T-helper 17 cell (primary cell): ENCODE measurements at regions not wholly inside any gene's neighbourhood (a gene's known extent, or its start where the extent isn't known, plus 50 kb on each side); places are given as distances from the start of the nearest gene placed in this dataset.
"Not testable (repeated sequence)": the region's sequence is repeated elsewhere in the genome, so short reads cannot be mapped to it uniquely, and the experiment has no call there.

Experiments used
- ATAC-seq: fragments of 150-1000 bp; cut with Tn5 transposase; 2 replicates; pipeline ENCODE4 v1.10.0; 2021; ENCODE audit warnings: mild to moderate bottlenecking, moderate library complexity
- DNase-seq, 3 donors: peaks; one replicate each; pipeline versions ENCODE4 v3.0.0 to v3.0.0-alpha.2; 2020 to 2021
- H3K9me3 ChIP-seq: one replicate; pipeline ENCODE4 v1.7.0; 2013; ENCODE audit warnings: low read length, mild to moderate bottlenecking; ENCODE audit not compliant: control insufficient read depth, poor library complexity, severe bottlenecking
- H3K27ac Mint-ChIP-seq: one replicate; pipeline ENCODE4 v1.8.0; 2022; ENCODE audit warnings: mild to moderate bottlenecking, moderate library complexity, mixed read lengths
- H3K27me3 Mint-ChIP-seq: one replicate; pipeline ENCODE4 v1.8.0; 2022; ENCODE audit warnings: mixed read lengths
- H3K36me3 Mint-ChIP-seq: one replicate; pipeline ENCODE4 v1.8.0; 2022; ENCODE audit warnings: low read depth, mixed read lengths
- H3K4me1 Mint-ChIP-seq: one replicate; pipeline ENCODE4 v1.8.0; 2022; ENCODE audit warnings: mild to moderate bottlenecking, mixed read lengths
- H3K4me3 Mint-ChIP-seq: one replicate; pipeline ENCODE4 v1.8.0; 2022; ENCODE audit warnings: mild to moderate bottlenecking, moderate library complexity, mixed read lengths

- Mint-ChIP-seq H3K27ac (no peak overlapping the region), H3K4me1 (no peaks in the 10 kb centered on the region), H3K4me3 (no peak overlapping the region), H3K36me3 (no peaks in the 10 kb centered on the region), H3K27me3 (no peaks in the 10 kb centered on the region)
- ATAC-seq (no peak), DNase-seq (no peak)
- H3K9me3 ChIP-seq: no peaks in the 10 kb centered on the region
These were observed 131.6 kb upstream of the TAS2R1 start for GRCh38 chr5:9761706-9762105.

- H3K36me3 Mint-ChIP-seq, H3K4me3 Mint-ChIP-seq, H3K4me1 Mint-ChIP-seq, H3K27ac Mint-ChIP-seq, H3K9me3 ChIP-seq, DNase-seq, ATAC-seq, H3K27me3 Mint-ChIP-seq: not testable (repeated sequence)
These were observed 122.5 kb upstream of the TAS2R1 start for GRCh38 chr5:9752670-9753069.

- Mint-ChIP-seq H3K36me3 (no peaks in the 10 kb centered on the region), H3K4me1 (no peaks in the 10 kb centered on the region), H3K27ac (no peak overlapping the region), H3K4me3 (no peak overlapping the region), H3K27me3 (no peaks in the 10 kb centered on the region)
- ATAC-seq (no peak), DNase-seq (no peak)
- peaks cover 4% of the 10 kb centered on the region for H3K9me3 ChIP-seq
These were observed 113.4 kb upstream of the TAS2R1 start for GRCh38 chr5:9743507-9743906.

- H3K4me3 Mint-ChIP-seq: no peak overlapping the region
- DNase-seq: no peak
- H3K36me3 Mint-ChIP-seq: no peaks in the 10 kb centered on the region
- no peaks in the 10 kb centered on the region for H3K27me3 Mint-ChIP-seq
- ATAC-seq: no peak
- no peak overlapping the region for H3K27ac Mint-ChIP-seq
- peaks cover 4% of the 10 kb centered on the region for H3K9me3 ChIP-seq
- no peaks in the 10 kb centered on the region for H3K4me1 Mint-ChIP-seq
These were observed 112.7 kb upstream of the TAS2R1 start for GRCh38 chr5:9742848-9743247.

- no peak for DNase-seq
- Mint-ChIP-seq H3K27ac (no peak overlapping the region), H3K27me3 (no peaks in the 10 kb centered on the region), H3K4me1 (no peaks in the 10 kb centered on the region), H3K36me3 (no peaks in the 10 kb centered on the region), H3K4me3 (no peak overlapping the region)
- peaks cover 4% of the 10 kb centered on the region for H3K9me3 ChIP-seq
- no peak for ATAC-seq
These were observed 109.0 kb upstream of the TAS2R1 start for GRCh38 chr5:9739135-9739534.

GRCh38 chr5:9737265-9737664, 107.1 kb upstream of the TAS2R1 start:
- H3K4me1 Mint-ChIP-seq: no peaks in the 10 kb centered on the region
- H3K27me3 Mint-ChIP-seq: no peaks in the 10 kb centered on the region
- H3K4me3 Mint-ChIP-seq: no peak overlapping the region
- no peaks in the 10 kb centered on the region for H3K9me3 ChIP-seq
- no peaks in the 10 kb centered on the region for H3K36me3 Mint-ChIP-seq
- H3K27ac Mint-ChIP-seq: no peak overlapping the region
- no peak for DNase-seq
- no peak for ATAC-seq

GRCh38 chr5:9733486-9733885, 103.3 kb upstream of the TAS2R1 start:
- Mint-ChIP-seq H3K4me3 (no peak overlapping the region), H3K36me3 (no peaks in the 10 kb centered on the region), H3K27ac (no peak overlapping the region), H3K4me1 (no peaks in the 10 kb centered on the region), H3K27me3 (no peaks in the 10 kb centered on the region)
- ATAC-seq (no peak), DNase-seq (no peak)
- H3K9me3 ChIP-seq: no peaks in the 10 kb centered on the region

GRCh38 chr5:9731159-9731558, 101.0 kb upstream of the TAS2R1 start:
- no peaks in the 10 kb centered on the region for H3K4me1 Mint-ChIP-seq
- no peak for ATAC-seq

GRCh38 chr5:9728261-9728660, 98.1 kb upstream of the TAS2R1 start:
- no peak for ATAC-seq
- Mint-ChIP-seq H3K27ac (no peak overlapping the region), H3K4me3 (no peak overlapping the region), H3K4me1 (no peaks in the 10 kb centered on the region), H3K36me3 (no peaks in the 10 kb centered on the region), H3K27me3 (no peaks in the 10 kb centered on the region)
- no peaks in the 10 kb centered on the region for H3K9me3 ChIP-seq
- no peak for DNase-seq

More at GRCh38 chr5:9731159-9731558, 101.0 kb upstream of the TAS2R1 start:
- DNase-seq: no peak
- Mint-ChIP-seq H3K27me3 (no peaks in the 10 kb centered on the region), H3K36me3 (no peaks in the 10 kb centered on the region), H3K4me3 (no peak overlapping the region), H3K27ac (no peak overlapping the region)
- no peaks in the 10 kb centered on the region for H3K9me3 ChIP-seq

GRCh38 chr5:9726931-9727330, 96.8 kb upstream of the TAS2R1 start:
- no peaks in the 10 kb centered on the region for H3K4me1 Mint-ChIP-seq
- H3K9me3 ChIP-seq: no peaks in the 10 kb centered on the region
- no peak for ATAC-seq
- no peaks in the 10 kb centered on the region for H3K36me3 Mint-ChIP-seq
- no peak overlapping the region for H3K4me3 Mint-ChIP-seq
- DNase-seq: no peak
- H3K27ac Mint-ChIP-seq: no peak overlapping the region
- no peaks in the 10 kb centered on the region for H3K27me3 Mint-ChIP-seq

- not testable (repeated sequence) for H3K36me3 Mint-ChIP-seq, H3K27me3 Mint-ChIP-seq, H3K4me3 Mint-ChIP-seq
These were observed 95.1 kb upstream of the TAS2R1 start for GRCh38 chr5:9725265-9725664.

GRCh38 chr5:9724707-9725106, 94.6 kb upstream of the TAS2R1 start:
- H3K9me3 ChIP-seq: no peaks in the 10 kb centered on the region
- Mint-ChIP-seq H3K4me1 (no peaks in the 10 kb centered on the region), H3K4me3 (no peak overlapping the region), H3K27me3 (no peaks in the 10 kb centered on the region), H3K27ac (no peak overlapping the region), H3K36me3 (no peaks in the 10 kb centered on the region)
- DNase-seq: no peak
- ATAC-seq: no peak

More at GRCh38 chr5:9725265-9725664, 95.1 kb upstream of the TAS2R1 start:
- H3K27ac Mint-ChIP-seq, H3K9me3 ChIP-seq, DNase-seq, H3K4me1 Mint-ChIP-seq, ATAC-seq: not testable (repeated sequence)

- ATAC-seq (no peak), DNase-seq (no peak)
- no peaks in the 10 kb centered on the region for H3K36me3 Mint-ChIP-seq
- no peaks in the 10 kb centered on the region for H3K27me3 Mint-ChIP-seq
- no peak overlapping the region for H3K27ac Mint-ChIP-seq
- H3K4me3 Mint-ChIP-seq: no peak overlapping the region
- H3K4me1 Mint-ChIP-seq: no peaks in the 10 kb centered on the region
- H3K9me3 ChIP-seq: no peaks in the 10 kb centered on the region
These were observed 92.5 kb upstream of the TAS2R1 start for GRCh38 chr5:9722601-9723180.

- H3K4me3 Mint-ChIP-seq: no peak overlapping the region
- no peaks in the 10 kb centered on the region for H3K27me3 Mint-ChIP-seq
These were observed 91.0 kb upstream of the TAS2R1 start for GRCh38 chr5:9721161-9721560.

More at GRCh38 chr5:9721161-9721560, 91.0 kb upstream of the TAS2R1 start:
- Mint-ChIP-seq H3K27ac (no peak overlapping the region), H3K4me1 (no peaks in the 10 kb centered on the region), H3K36me3 (no peaks in the 10 kb centered on the region)
- H3K9me3 ChIP-seq: no peaks in the 10 kb centered on the region
- DNase-seq: no peak
- ATAC-seq: no peak
